ENCODE measurements at regions not wholly inside any gene's neighbourhood (a gene's known extent, or its start where the extent isn't known, plus 50 kb on each side); places are given as distances from the start of the nearest gene placed in this dataset.

DNA sequence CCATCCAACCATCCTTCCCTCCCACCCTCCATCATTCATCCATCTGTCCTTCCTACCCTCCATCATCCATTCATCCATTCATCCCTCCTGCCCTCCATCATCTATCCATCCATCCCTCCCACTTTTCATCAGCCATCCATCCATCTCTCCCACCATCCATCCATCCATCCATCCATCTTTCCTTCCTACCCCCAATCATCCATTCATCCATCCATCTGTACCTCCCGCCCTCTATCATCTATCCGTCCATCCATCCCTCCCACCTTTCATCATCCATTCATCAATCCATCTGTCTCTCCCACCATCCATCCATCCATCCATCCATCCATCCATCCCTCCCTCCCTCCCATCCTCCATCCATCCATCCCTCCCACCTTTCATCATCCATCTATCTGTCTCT is 968.8 kb downstream of the BRD1 start:
- intact Hi-C loops (cut with micrococcal nuclease), result no loop called here
- peaks cover 0 to 28% (median 0%) of the 10 kb centered on the region in 3 donors for H3K9me3 ChIP-seq (ENCODE audit: control extremely low read depth in 1 of 3, control insufficient read depth in 2 of 3, insufficient read depth in 1 of 3, low read length in 2 of 3)
- ChIA-PET CTCF (no interaction called here), POLR2A (no interaction called here)
- no peak overlapping the region for H3K4me3 ChIP-seq (ENCODE audit: control extremely low read depth in 1 of 5, extremely low read depth in 1 of 5, insufficient read depth in 1 of 5, low read depth in 2 of 5, low read length in 4 of 5)
- no peaks in the 10 kb centered on the region for H3K36me3 ChIP-seq (replicated peaks in 1 of 2; ENCODE audit: control extremely low read depth in 1 of 2, control insufficient read depth in 1 of 2, extremely low read depth in 1 of 2, insufficient read depth in 2 of 2, low read length in 1 of 2)
- H3K79me2 ChIP-seq (ENCODE audit: control insufficient read depth, insufficient read depth, low read length), result no peaks in the 10 kb centered on the region
- Mint-ChIP-seq H3K27me3 (no peaks in the 10 kb centered on the region), H3K27ac (no peak overlapping the region), H3K4me3 (no peak overlapping the region), H3K4me1 (no peaks in the 10 kb centered on the region), H3K9me3 (ENCODE audit: insufficient read depth) (no peaks in the 10 kb centered on the region)
- WGBS (ENCODE audit: insufficient coverage), result 100% methylated on average over 2 of the region's 2 CpGs
- H3K9ac ChIP-seq (ENCODE audit: low read length), result no peak overlapping the region
- no peaks in the 10 kb centered on the region for H3K4me1 ChIP-seq (ENCODE audit: control insufficient read depth in 2 of 2, insufficient read depth in 2 of 2, low read length in 2 of 2)
- DNase-seq, result no peak
- no peak overlapping the region for H2AFZ ChIP-seq (ENCODE audit: insufficient read depth, low read depth, low read length, poor library complexity, severe bottlenecking)
- no peaks in the 10 kb centered on the region for H3K27me3 ChIP-seq (replicated peaks in 1 of 4; ENCODE audit: control extremely low read depth in 1 of 4, control insufficient read depth in 3 of 4, insufficient read depth in 4 of 4, low read length in 3 of 4)
- H3K4me2 ChIP-seq (replicated peaks; ENCODE audit: low read depth, low read length, poor library complexity, severe bottlenecking), result no peak overlapping the region
- ATAC-seq (ENCODE audit: low read depth), result no peak
- H3K27ac ChIP-seq (ENCODE audit: low read length in 2 of 2), result no peak overlapping the region
- no peaks in the 10 kb centered on the region for H4K20me1 ChIP-seq (ENCODE audit: control insufficient read depth, insufficient read depth, low read length, poor library complexity, severe bottlenecking)
- TF ChIP-seq, protein P1, sequence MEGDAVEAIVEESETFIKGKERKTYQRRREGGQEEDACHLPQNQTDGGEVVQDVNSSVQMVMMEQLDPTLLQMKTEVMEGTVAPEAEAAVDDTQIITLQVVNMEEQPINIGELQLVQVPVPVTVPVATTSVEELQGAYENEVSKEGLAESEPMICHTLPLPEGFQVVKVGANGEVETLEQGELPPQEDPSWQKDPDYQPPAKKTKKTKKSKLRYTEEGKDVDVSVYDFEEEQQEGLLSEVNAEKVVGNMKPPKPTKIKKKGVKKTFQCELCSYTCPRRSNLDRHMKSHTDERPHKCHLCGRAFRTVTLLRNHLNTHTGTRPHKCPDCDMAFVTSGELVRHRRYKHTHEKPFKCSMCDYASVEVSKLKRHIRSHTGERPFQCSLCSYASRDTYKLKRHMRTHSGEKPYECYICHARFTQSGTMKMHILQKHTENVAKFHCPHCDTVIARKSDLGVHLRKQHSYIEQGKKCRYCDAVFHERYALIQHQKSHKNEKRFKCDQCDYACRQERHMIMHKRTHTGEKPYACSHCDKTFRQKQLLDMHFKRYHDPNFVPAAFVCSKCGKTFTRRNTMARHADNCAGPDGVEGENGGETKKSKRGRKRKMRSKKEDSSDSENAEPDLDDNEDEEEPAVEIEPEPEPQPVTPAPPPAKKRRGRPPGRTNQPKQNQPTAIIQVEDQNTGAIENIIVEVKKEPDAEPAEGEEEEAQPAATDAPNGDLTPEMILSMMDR (IDR thresholded peaks at IDR 0.05), result no peak

DNA sequence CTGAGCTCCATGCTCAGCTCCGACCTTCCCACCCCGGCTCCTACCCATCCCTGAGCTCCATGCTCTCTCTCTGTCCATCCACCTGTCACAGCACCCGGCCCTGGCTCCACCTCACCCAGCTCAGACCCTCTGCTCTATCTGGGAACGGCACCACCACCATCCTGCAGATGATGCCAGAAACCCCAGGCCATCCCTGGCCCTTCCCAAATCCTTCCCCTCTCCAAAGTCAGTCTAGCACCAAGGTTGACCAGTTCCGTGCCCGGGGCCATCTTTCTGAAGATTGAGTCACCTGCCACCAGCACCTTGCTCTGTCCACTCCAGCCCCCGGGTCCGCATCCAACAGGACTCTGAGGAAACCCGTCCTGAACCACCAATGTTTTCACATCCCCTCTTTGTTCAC is 969.6 kb downstream of the BRD1 start:
- no peak overlapping the region for H3K27ac Mint-ChIP-seq
- Histone ChIP-seq H2AFZ (ENCODE audit: insufficient read depth, low read depth, low read length, poor library complexity, severe bottlenecking) (no peak overlapping the region), H3K9me3 (ENCODE audit: control extremely low read depth in 1 of 3, control insufficient read depth in 2 of 3, insufficient read depth in 1 of 3, low read length in 2 of 3) (peaks cover 0 to 28% (median 0%) of the 10 kb centered on the region in 3 donors), H3K4me1 (ENCODE audit: control insufficient read depth in 2 of 2, insufficient read depth in 2 of 2, low read length in 2 of 2) (no peaks in the 10 kb centered on the region), H3K4me3 (ENCODE audit: control extremely low read depth in 1 of 5, extremely low read depth in 1 of 5, insufficient read depth in 1 of 5, low read depth in 2 of 5, low read length in 4 of 5) (no peak overlapping the region), H3K4me2 (replicated peaks; ENCODE audit: low read depth, low read length, poor library complexity, severe bottlenecking) (no peak overlapping the region), H3K79me2 (ENCODE audit: control insufficient read depth, insufficient read depth, low read length) (no peaks in the 10 kb centered on the region), H3K27ac (ENCODE audit: low read length in 2 of 2) (no peak overlapping the region), H4K20me1 (ENCODE audit: control insufficient read depth, insufficient read depth, low read length, poor library complexity, severe bottlenecking) (no peaks in the 10 kb centered on the region), H3K27me3 (replicated peaks in 1 of 4; ENCODE audit: control extremely low read depth in 1 of 4, control insufficient read depth in 3 of 4, insufficient read depth in 4 of 4, low read length in 3 of 4) (no peaks in the 10 kb centered on the region), H3K9ac (ENCODE audit: low read length) (no peak overlapping the region), H3K36me3 (replicated peaks in 1 of 2; ENCODE audit: control extremely low read depth in 1 of 2, control insufficient read depth in 1 of 2, extremely low read depth in 1 of 2, insufficient read depth in 2 of 2, low read length in 1 of 2) (no peaks in the 10 kb centered on the region)
- WGBS (ENCODE audit: insufficient coverage), result 69% methylated on average over 9 of the region's 9 CpGs
- no peaks in the 10 kb centered on the region for H3K4me1 Mint-ChIP-seq
- TF ChIP-seq, protein P1 (IDR thresholded peaks at IDR 0.05), result no peak
- TF ChIP-seq EZH2 (IDR thresholded peaks at IDR 0.05; ENCODE audit: borderline replicate concordance, insufficient read depth, low read depth, low read length, poor library complexity, severe bottlenecking), result no peak
- DNase-seq, result no peak
- ChIA-PET CTCF (interaction anchor here (0.7 kb wide), 1 partner anchor 30 kb away, joined by 3 read pairs; no protein-coding TSS in a partner anchor), POLR2A (no interaction called here)
- no peak for ATAC-seq (ENCODE audit: low read depth)
- no peak overlapping the region for H3K4me3 Mint-ChIP-seq
- intact Hi-C loops (cut with micrococcal nuclease), result no loop called here
- no peaks in the 10 kb centered on the region for H3K27me3 Mint-ChIP-seq
- no peaks in the 10 kb centered on the region for H3K9me3 Mint-ChIP-seq (ENCODE audit: insufficient read depth)
